ENCODE measurements at regions not wholly inside any gene's neighbourhood (a gene's known extent, or its start where the extent isn't known, plus 50 kb on each side); places are given as distances from the start of the nearest gene placed in this dataset.
"Not testable (repeated sequence)": the region's sequence is repeated elsewhere in the genome, so short reads cannot be mapped to it uniquely, and the experiment has no call there.

DNA sequence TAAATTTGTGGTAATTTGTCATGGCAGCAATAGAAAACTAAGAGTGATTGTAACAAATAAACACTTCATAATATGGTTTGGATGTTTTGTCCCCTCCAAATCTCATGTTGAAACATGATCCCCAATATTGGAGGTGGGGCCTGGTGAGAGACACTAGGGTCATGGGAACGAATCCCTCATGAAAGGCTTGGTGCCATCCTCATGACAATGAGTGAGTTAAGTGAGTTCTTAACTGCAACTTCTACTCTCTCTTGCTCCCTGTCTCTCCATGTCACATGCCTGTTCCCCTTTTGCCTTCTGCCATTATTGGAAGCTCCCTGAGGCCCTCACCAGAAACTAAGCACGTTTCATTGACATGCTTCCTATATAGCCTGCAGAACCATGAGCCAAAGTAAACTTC is 1233.2 kb downstream of the OLFM4 start:
- 46 to 58% (median 51%) methylated on average over 2 of the region's 2 CpGs for WGBS, 4 donors
- DNase-seq, result no peak
- no peaks in the 10 kb centered on the region for H3K27me3 ChIP-seq
- no peaks in the 10 kb centered on the region for H3K4me1 ChIP-seq (replicated peaks in 1 of 2)
- no peak for TF ChIP-seq POLR2A (IDR thresholded peaks at IDR 0.05)
- no peak for TF ChIP-seq CTCF (IDR thresholded peaks at IDR 0.05)
- no peaks in the 10 kb centered on the region for H3K36me3 ChIP-seq (replicated peaks in 1 of 2)
- no peak overlapping the region for H3K27ac ChIP-seq
- intact Hi-C loops (cut with DNase I), result no loop called here
- peaks cover 0 to 6% (median 0%) of the 10 kb centered on the region in 3 donors for H3K9me3 ChIP-seq (replicated peaks in 1 of 3)
- H3K4me3 ChIP-seq, result no peak overlapping the region

DNA sequence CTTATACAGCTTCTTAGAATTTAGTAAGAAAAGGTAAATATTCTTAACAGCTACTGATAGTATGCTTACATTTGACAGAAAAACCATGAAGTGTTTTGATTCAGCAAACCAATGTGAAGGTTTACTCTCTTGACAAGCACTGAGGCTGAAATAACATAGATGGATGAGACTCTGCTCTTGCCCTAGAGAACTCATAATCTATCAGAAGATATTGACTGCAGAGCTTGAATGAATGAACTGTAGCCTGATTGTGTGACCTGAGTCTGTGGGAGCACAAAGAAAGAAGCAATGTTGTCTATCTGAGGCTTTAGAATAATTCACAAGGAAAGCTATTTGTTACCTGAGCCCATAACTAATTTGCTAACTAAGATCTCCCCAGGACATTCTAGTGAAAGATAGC is 1235.3 kb downstream of the OLFM4 start:
- H3K36me3 ChIP-seq (replicated peaks in 1 of 2), result no peaks in the 10 kb centered on the region
- TF ChIP-seq POLR2A (IDR thresholded peaks at IDR 0.05), result no peak
- no peak for TF ChIP-seq CTCF (IDR thresholded peaks at IDR 0.05)
- H3K9me3 ChIP-seq (replicated peaks in 1 of 3), result peaks cover 0 to 6% (median 0%) of the 10 kb centered on the region in 3 donors
- H3K4me3 ChIP-seq, result no peak overlapping the region
- H3K27ac ChIP-seq, result no peak overlapping the region
- no peaks in the 10 kb centered on the region for H3K4me1 ChIP-seq (replicated peaks in 1 of 2)
- H3K27me3 ChIP-seq, result no peaks in the 10 kb centered on the region
- DNase-seq, result no peak
- intact Hi-C loops (cut with DNase I), result no loop called here

DNA sequence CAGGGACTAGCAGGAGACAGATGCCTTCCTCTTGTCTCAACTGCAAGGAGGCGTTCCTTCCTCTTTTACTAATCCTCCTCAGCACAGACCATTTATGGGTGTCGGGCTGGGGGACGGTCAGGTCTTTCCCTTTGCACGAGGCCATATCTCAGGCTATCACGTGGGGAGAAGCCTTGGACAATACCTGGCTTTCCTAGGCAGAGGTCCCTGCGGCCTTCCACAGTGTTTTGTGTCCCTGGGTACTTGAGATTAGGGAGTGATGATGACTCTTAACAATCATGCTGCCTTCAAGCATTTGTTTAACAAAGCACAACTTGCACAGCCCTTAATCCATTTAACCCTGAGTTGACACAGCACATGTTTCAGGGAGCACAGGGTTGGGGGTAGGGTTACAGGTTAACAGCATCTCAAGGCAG is 1238.6 kb downstream of the OLFM4 start:
- intact Hi-C loops (cut with DNase I); DNase-seq; H3K27ac ChIP-seq; H3K4me1 ChIP-seq (replicated peaks in 1 of 2); H3K27me3 ChIP-seq; H3K4me3 ChIP-seq; H3K9me3 ChIP-seq (replicated peaks in 1 of 3); H3K36me3 ChIP-seq (replicated peaks in 1 of 2): not testable (repeated sequence)
- 50 to 60% (median 56%) methylated on average over 6 of the region's 6 CpGs for WGBS, 4 donors

DNA sequence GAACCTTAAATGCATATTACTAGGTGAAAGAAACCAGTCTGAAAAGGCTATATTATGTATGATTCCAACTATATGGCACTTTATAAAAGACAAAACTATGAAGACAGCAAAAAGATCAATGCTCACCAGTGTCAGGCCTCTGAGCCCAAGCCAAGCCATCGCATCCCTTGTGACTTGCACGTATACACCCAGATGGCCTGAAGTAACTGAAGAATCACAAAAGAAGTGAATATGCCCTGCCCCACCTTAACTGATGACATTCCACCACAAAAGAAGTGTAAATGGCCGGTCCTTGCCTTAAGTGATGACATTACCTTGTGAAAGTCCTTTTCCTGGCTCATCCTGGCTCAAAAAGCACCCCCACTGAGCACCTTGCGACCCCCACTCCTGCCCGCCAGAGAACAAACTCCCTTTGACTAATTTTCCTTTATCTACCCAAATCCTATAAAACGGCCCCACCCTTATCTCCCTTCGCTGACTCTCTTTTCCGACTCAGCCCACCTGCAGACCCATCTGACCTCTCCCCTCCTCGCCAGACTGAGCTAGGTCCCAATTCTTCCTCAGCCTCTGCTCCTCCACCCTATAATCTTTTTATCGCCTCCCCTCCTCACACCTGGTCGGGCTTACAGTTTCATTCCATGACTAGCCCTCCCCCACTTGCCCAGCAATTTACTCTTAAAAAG is 1239.5 kb downstream of the OLFM4 start:
- H3K9me3 ChIP-seq (replicated peaks in 1 of 3); H3K27me3 ChIP-seq; H3K36me3 ChIP-seq (replicated peaks in 1 of 2); DNase-seq; intact Hi-C loops (cut with DNase I); H3K4me3 ChIP-seq; H3K4me1 ChIP-seq (replicated peaks in 1 of 2); H3K27ac ChIP-seq: not testable (repeated sequence)
- 76 to 81% (median 78%) methylated on average over 10 to 11 of the region's 11 CpGs for WGBS, 4 donors

- WGBS, 4 donors, result 83 to 92% (median 86%) methylated on average over 8 to 10 of the region's 10 CpGs
- Histone ChIP-seq H3K36me3 (replicated peaks in 1 of 2) (no peaks in the 10 kb centered on the region), H3K4me1 (replicated peaks in 1 of 2) (no peaks in the 10 kb centered on the region), H3K4me3 (no peak overlapping the region), H3K27ac (no peak overlapping the region), H3K27me3 (no peaks in the 10 kb centered on the region), H3K9me3 (replicated peaks in 1 of 3) (no peaks in the 10 kb centered on the region)
- TF ChIP-seq POLR2A (IDR thresholded peaks at IDR 0.05) (no peak), CTCF (IDR thresholded peaks at IDR 0.05) (no peak)
- intact Hi-C loops (cut with DNase I), result no loop called here
- DNase-seq, result no peak
Measured at GRCh38 chr13:54287062-54287764, 1258.6 kb downstream of the OLFM4 start.
